ENCODE measurements at regions not wholly inside any gene's neighbourhood (a gene's known extent, or its start where the extent isn't known, plus 50 kb on each side); places are given as distances from the start of the nearest gene placed in this dataset.

DNA sequence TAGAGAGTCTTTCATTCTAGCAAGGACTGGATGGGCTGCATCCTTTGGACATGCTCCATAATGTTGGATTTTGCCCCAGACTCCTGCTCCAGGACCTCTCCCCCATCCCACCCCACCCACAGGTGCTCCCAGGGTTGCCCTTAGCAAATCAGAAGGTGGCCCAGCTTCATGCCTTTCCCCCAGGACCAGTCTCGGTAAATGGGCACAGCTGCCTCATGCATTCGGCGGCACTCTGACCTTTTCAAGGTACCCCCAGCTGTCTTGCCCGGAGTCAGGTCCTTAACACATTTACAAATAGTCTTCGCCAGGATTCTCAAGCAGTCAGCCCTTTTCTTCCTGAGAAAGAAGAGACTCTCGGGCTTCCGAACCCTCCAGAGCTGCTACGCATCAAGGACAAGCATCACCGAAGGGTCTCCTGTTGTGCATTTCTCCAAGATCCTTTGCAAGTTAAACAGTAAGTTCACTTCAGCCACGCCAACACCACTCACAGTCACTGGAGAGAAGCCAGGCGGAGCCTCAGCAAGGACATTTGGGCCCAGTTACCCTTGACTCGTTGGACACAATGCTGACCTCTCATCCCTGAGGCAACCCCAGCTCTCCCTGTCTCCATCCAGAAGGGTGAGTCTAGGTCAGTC, 287.8 kb downstream of the FAM43A start:
- no peak overlapping the region for H3K4me3 ChIP-seq
- H3K4me1 ChIP-seq, result peaks cover 0 to 13% (median 0%) of the 10 kb centered on the region in 9 donors
- H3K36me3 ChIP-seq, result no peaks in the 10 kb centered on the region
- no peaks in the 10 kb centered on the region for H3K9me3 ChIP-seq
- TF ChIP-seq, protein P1, sequence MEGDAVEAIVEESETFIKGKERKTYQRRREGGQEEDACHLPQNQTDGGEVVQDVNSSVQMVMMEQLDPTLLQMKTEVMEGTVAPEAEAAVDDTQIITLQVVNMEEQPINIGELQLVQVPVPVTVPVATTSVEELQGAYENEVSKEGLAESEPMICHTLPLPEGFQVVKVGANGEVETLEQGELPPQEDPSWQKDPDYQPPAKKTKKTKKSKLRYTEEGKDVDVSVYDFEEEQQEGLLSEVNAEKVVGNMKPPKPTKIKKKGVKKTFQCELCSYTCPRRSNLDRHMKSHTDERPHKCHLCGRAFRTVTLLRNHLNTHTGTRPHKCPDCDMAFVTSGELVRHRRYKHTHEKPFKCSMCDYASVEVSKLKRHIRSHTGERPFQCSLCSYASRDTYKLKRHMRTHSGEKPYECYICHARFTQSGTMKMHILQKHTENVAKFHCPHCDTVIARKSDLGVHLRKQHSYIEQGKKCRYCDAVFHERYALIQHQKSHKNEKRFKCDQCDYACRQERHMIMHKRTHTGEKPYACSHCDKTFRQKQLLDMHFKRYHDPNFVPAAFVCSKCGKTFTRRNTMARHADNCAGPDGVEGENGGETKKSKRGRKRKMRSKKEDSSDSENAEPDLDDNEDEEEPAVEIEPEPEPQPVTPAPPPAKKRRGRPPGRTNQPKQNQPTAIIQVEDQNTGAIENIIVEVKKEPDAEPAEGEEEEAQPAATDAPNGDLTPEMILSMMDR (IDR thresholded peaks at IDR 0.05), result no peak
- 84 to 88% methylated on average over 12 of the region's 12 CpGs for WGBS, 2 donors
- H3K27ac ChIP-seq, result no peak overlapping the region
- intact Hi-C loops (cut with DNase I), result no loop called here
- H3K27me3 ChIP-seq, result no peaks in the 10 kb centered on the region
- ATAC-seq (no peak), DNase-seq (no peak)

DNA sequence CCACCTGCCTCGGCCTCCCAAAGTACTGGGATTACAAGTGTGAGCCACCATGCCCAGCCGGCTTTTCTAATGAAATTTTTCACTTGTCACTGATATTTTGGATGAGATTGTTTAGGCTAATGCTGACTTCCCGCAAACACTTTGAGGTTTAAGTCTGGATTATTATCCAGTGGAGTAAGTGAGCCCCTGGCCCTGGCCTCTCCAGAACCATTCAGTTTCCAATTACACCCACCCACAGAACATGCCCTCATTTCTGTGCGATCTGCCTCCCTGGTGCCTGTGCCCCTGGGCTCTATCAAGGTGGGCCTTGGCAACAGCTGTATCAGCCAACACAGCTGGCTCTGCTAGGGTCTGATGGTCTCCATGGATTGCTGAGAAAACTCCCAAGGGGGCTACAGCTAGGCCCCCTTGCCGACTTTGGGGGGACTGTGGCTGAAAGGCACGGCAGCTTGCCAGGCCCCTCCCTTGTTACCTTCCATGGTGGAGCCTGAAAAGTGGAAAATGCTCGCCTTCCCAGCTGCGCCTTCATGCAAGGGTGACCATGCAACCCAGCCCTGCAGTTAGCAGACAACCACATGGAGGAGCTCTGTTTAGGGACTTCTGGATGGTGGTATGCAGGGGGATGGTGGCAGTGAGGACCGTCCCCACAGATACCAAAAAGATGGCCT, 288.9 kb downstream of the FAM43A start:
- WGBS, 2 donors, result 93 to 97% methylated on average over 9 of the region's 9 CpGs

DNA sequence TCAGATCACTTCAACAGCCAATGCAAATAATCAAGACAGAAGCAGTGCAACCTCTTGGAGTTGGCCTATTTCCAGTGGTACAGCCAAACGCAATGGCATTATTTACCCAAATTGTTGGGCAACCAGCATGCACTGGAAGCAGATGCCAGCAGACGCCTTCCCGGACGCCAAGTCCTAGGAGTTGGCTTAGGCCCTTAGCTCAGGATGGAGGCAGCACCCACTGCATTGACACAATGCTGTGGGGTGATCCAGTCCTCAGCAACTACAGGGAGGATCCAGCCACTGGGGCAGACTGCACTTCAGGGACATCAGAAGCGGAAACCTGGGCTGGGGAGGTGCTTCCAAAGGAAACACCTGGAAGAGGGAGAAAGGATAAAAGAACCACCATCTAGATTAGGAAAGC, 290.4 kb downstream of the FAM43A start:
- H3K27ac ChIP-seq, result no peak overlapping the region
- H3K27me3 ChIP-seq, result no peaks in the 10 kb centered on the region
- ATAC-seq (peak in 5 of 8 donors; percentile 16 to 49 (median 47)), DNase-seq (no peak)
- TF ChIP-seq, protein P1 (IDR thresholded peaks at IDR 0.05), result no peak
- 59 to 73% methylated on average over 5 of the region's 5 CpGs for WGBS, 2 donors
- no peaks in the 10 kb centered on the region for H3K36me3 ChIP-seq
- H3K9me3 ChIP-seq, result no peaks in the 10 kb centered on the region
- no peak overlapping the region for H3K4me3 ChIP-seq
- H3K4me1 ChIP-seq, result peaks cover 0 to 13% (median 0%) of the 10 kb centered on the region in 9 donors
- intact Hi-C loops (cut with DNase I), result no loop called here

More for the DNA sequence above, 288.9 kb downstream of the FAM43A start:
- no peak overlapping the region for H3K4me3 ChIP-seq
- no peaks in the 10 kb centered on the region for H3K9me3 ChIP-seq
- intact Hi-C loops (cut with DNase I), result no loop called here
- TF ChIP-seq, protein P1 (IDR thresholded peaks at IDR 0.05), result no peak
- H3K36me3 ChIP-seq, result no peaks in the 10 kb centered on the region
- H3K27me3 ChIP-seq, result no peaks in the 10 kb centered on the region
- DNase-seq (no peak), ATAC-seq (no peak)
- H3K27ac ChIP-seq, result no peak overlapping the region
- H3K4me1 ChIP-seq, result peaks cover 0 to 13% (median 0%) of the 10 kb centered on the region in 9 donors

DNA sequence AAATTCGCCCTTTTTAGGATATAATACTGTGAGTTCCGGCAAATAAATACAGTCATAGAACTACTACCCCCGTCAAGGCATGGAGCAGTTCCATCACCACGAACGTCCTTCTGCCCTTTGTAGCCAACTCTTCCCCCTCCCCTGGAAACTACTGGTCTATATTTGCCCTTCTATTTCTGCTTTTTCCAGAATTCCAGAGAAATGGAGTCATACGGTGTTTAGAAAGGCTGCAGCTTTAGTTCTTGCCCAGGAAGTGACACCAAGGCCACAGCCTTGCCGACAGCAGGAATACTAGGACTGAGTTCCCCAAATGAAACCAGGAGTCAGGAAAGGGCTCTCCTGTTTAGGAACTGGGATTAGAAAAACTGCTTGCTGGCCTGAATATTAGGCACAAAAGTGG, 291.2 kb downstream of the FAM43A start:
- H3K27ac ChIP-seq, result peak overlapping the region in 1 of 10 donors; percentile 4

More for the DNA sequence above, 291.2 kb downstream of the FAM43A start:
- intact Hi-C loops (cut with DNase I), result no loop called here
- peaks cover 0 to 3% (median 0%) of the 10 kb centered on the region in 11 donors for H3K9me3 ChIP-seq
- H3K36me3 ChIP-seq, result no peaks in the 10 kb centered on the region
- ATAC-seq (no peak), DNase-seq (no peak)
- TF ChIP-seq, protein P1 (IDR thresholded peaks at IDR 0.05), result no peak
- H3K27me3 ChIP-seq, result no peaks in the 10 kb centered on the region
- peaks cover 0 to 13% (median 0%) of the 10 kb centered on the region in 9 donors for H3K4me1 ChIP-seq
- 64 to 74% methylated on average over 7 of the region's 7 CpGs for WGBS, 2 donors
- no peak overlapping the region for H3K4me3 ChIP-seq

All from heart right ventricle (tissue), 16 donors.